Astrocyte (in vitro differentiated cells and primary cell): ENCODE measurements at regions not wholly inside any gene's neighbourhood (a gene's known extent, or its start where the extent isn't known, plus 50 kb on each side); places are given as distances from the start of the nearest gene placed in this dataset.

Source experiments
- DNase-seq: peaks from one replicate; pipeline ENCODE4 v3.0.0-alpha.2; 2010; ENCODE audit warnings: low read depth
- FAIRE-seq: peaks from 2 replicates; lab custom pipeline; 2011; peaks lifted over from hg19 to GRCh38; lab: Jason Lieb, UNC
- H2AFZ ChIP-seq: 2 replicates; pipeline ENCODE4 v1.6.0; 2012; ENCODE audit warnings: low read depth, low read length, inconsistent platforms
- H3K27ac ChIP-seq: 2 replicates; pipeline ENCODE4 v1.5.1; 2011; ENCODE audit warnings: low read depth, low read length, inconsistent platforms
- H3K27me3 ChIP-seq: 2 replicates; pipeline ENCODE4 v1.6.0; 2011; ENCODE audit warnings: low read length, inconsistent platforms; ENCODE audit not compliant: insufficient read depth
- H3K36me3 ChIP-seq: 2 replicates; pipeline ENCODE4 v1.5.1; 2011; ENCODE audit warnings: low read length, inconsistent platforms; ENCODE audit not compliant: insufficient read depth
- H3K4me1 ChIP-seq: 2 replicates; pipeline ENCODE4 v1.5.1; 2011; ENCODE audit warnings: low read length, inconsistent platforms; ENCODE audit not compliant: insufficient read depth
- H3K4me2 ChIP-seq: 2 replicates; pipeline ENCODE4 v1.6.0; 2012; ENCODE audit warnings: low read length, inconsistent platforms
- H3K4me3 ChIP-seq: 2 replicates; pipeline ENCODE4 v1.5.1; 2011; ENCODE audit warnings: low read depth, mild to moderate bottlenecking, low read length, inconsistent platforms; ENCODE audit not compliant: insufficient read depth
- H3K79me2 ChIP-seq: 2 replicates; pipeline ENCODE4 v1.6.0; 2012; ENCODE audit warnings: mild to moderate bottlenecking, low read length, inconsistent platforms; ENCODE audit not compliant: insufficient read depth
- H3K9ac ChIP-seq: 2 replicates; pipeline ENCODE4 v1.6.0; 2012; ENCODE audit warnings: mild to moderate bottlenecking, low read length, inconsistent platforms
- H3K9me3 ChIP-seq: 2 replicates; pipeline ENCODE4 v1.5.1; 2012; ENCODE audit warnings: low read depth, mild to moderate bottlenecking, low read length, inconsistent platforms; ENCODE audit not compliant: insufficient read depth
- H4K20me1 ChIP-seq: 2 replicates; pipeline ENCODE4 v1.6.0; 2012; ENCODE audit warnings: low read length, inconsistent platforms; ENCODE audit not compliant: insufficient read depth
- H3K27ac Mint-ChIP-seq: one replicate; pipeline ENCODE4 v1.8.0; 2021; ENCODE audit warnings: mild to moderate bottlenecking, mixed read lengths; ENCODE audit not compliant: unreplicated experiment
- H3K27me3 Mint-ChIP-seq: one replicate; pipeline ENCODE4 v1.8.0; 2021; ENCODE audit warnings: low read depth, mixed read lengths; ENCODE audit not compliant: unreplicated experiment
- H3K36me3 Mint-ChIP-seq: one replicate; pipeline ENCODE4 v1.8.0; 2021; ENCODE audit warnings: low read depth, mixed read lengths; ENCODE audit not compliant: unreplicated experiment
- H3K4me1 Mint-ChIP-seq: one replicate; pipeline ENCODE4 v1.8.0; 2021; ENCODE audit warnings: low read depth, mixed read lengths; ENCODE audit not compliant: unreplicated experiment
- H3K4me3 Mint-ChIP-seq: one replicate; pipeline ENCODE4 v1.8.0; 2021; ENCODE audit warnings: mild to moderate bottlenecking, moderate library complexity, mixed read lengths; ENCODE audit not compliant: unreplicated experiment
- H3K9me3 Mint-ChIP-seq: one replicate; pipeline ENCODE4 v1.8.0; 2021; ENCODE audit warnings: mild to moderate bottlenecking, mixed read lengths; ENCODE audit not compliant: unreplicated experiment
- EZH2 ChIP-seq: IDR thresholded peaks from 2 replicates; pipeline ENCODE4 v1.6.1; 2012; ENCODE audit warnings: mild to moderate bottlenecking, low read length, inconsistent platforms; ENCODE audit not compliant: insufficient read depth
- TF ChIP-seq, protein P1 (sequence below): IDR thresholded peaks from 2 replicates; pipeline ENCODE4 v1.5.1; 2011; ENCODE audit warnings: low read depth, mild to moderate bottlenecking, inconsistent platforms, low read length, moderate library complexity; ENCODE audit not compliant: insufficient read depth

DNA sequence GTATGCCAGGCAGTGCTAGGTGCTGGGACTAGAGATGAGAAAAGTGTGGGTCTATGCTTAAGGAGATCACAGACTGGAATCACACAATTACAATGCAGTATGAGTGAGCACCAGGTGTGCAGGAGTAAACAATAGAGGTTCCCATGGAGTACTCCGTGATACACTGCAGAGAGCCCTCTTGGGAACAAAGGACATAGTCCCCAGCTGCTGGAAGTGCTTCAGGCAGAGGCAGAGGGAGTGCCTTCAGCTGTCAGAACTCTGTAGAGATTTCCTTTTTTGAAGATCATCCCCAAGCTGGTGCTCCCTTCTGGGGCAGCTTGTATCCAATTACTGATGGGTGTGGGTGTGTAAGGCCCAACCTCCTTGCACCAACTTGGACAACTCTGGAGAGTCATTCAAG is 143.5 kb upstream of the PLET1 start:
- no peak overlapping the region for H2AFZ ChIP-seq
- H3K9ac ChIP-seq: no peak overlapping the region
- no peaks in the 10 kb centered on the region for H3K36me3 ChIP-seq
- Mint-ChIP-seq H3K27ac (no peak overlapping the region), H3K36me3 (no peaks in the 10 kb centered on the region), H3K4me1 (no peaks in the 10 kb centered on the region), H3K9me3 (no peaks in the 10 kb centered on the region), H3K27me3 (peaks cover 15% of the 10 kb centered on the region), H3K4me3 (no peak overlapping the region)
- H3K4me2 ChIP-seq: no peak overlapping the region
- H4K20me1 ChIP-seq: no peaks in the 10 kb centered on the region
- no peaks in the 10 kb centered on the region for H3K9me3 ChIP-seq
- H3K27ac ChIP-seq: no peak overlapping the region
- peaks cover 5% of the 10 kb centered on the region for H3K27me3 ChIP-seq
- no peaks in the 10 kb centered on the region for H3K4me1 ChIP-seq
- H3K79me2 ChIP-seq: no peaks in the 10 kb centered on the region
- no peak for FAIRE-seq
- no peak overlapping the region for H3K4me3 ChIP-seq
- no peak for TF ChIP-seq EZH2
- TF ChIP-seq, protein P1, sequence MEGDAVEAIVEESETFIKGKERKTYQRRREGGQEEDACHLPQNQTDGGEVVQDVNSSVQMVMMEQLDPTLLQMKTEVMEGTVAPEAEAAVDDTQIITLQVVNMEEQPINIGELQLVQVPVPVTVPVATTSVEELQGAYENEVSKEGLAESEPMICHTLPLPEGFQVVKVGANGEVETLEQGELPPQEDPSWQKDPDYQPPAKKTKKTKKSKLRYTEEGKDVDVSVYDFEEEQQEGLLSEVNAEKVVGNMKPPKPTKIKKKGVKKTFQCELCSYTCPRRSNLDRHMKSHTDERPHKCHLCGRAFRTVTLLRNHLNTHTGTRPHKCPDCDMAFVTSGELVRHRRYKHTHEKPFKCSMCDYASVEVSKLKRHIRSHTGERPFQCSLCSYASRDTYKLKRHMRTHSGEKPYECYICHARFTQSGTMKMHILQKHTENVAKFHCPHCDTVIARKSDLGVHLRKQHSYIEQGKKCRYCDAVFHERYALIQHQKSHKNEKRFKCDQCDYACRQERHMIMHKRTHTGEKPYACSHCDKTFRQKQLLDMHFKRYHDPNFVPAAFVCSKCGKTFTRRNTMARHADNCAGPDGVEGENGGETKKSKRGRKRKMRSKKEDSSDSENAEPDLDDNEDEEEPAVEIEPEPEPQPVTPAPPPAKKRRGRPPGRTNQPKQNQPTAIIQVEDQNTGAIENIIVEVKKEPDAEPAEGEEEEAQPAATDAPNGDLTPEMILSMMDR: no peak
- DNase-seq: no peak

DNA sequence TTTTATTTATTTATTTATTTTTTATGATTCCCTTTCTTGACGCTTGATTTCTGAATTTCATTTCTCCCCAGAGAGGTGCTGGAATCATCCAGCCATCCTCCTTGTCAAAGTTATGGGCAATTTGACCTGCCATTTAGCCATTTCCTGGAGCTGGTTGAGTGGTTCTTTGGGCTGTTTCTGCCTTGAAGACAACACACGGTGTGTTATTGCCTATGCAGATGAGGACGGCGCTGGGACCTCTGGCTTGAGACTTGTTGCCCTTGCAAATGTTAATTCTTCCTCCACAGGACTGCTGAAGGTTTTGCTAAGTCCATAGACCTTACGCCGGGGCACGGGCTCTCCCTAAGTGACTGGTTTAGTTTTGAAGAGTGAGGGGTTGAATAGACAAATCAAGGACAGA is 147.9 kb upstream of the PLET1 start:
- no peaks in the 10 kb centered on the region for H3K36me3 ChIP-seq
- no peak overlapping the region for H3K27ac Mint-ChIP-seq
- no peak overlapping the region for H3K4me2 ChIP-seq
- FAIRE-seq (no peak), DNase-seq (no peak)
- no peak overlapping the region for H3K4me3 ChIP-seq
- H2AFZ ChIP-seq: no peak overlapping the region
- H3K4me1 ChIP-seq: no peaks in the 10 kb centered on the region
- no peaks in the 10 kb centered on the region for H3K9me3 ChIP-seq
- peaks cover 5% of the 10 kb centered on the region for H3K27me3 ChIP-seq
- H3K27me3 Mint-ChIP-seq: peaks cover 9% of the 10 kb centered on the region
- H3K36me3 Mint-ChIP-seq: no peaks in the 10 kb centered on the region
- H3K4me3 Mint-ChIP-seq: no peak overlapping the region
- H3K4me1 Mint-ChIP-seq: no peaks in the 10 kb centered on the region
- no peaks in the 10 kb centered on the region for H4K20me1 ChIP-seq
- no peak overlapping the region for H3K27ac ChIP-seq
- H3K9ac ChIP-seq: no peak overlapping the region
- TF ChIP-seq EZH2: no peak
- TF ChIP-seq, protein P1: no peak
- H3K79me2 ChIP-seq: no peaks in the 10 kb centered on the region
- H3K9me3 Mint-ChIP-seq: no peaks in the 10 kb centered on the region

DNA sequence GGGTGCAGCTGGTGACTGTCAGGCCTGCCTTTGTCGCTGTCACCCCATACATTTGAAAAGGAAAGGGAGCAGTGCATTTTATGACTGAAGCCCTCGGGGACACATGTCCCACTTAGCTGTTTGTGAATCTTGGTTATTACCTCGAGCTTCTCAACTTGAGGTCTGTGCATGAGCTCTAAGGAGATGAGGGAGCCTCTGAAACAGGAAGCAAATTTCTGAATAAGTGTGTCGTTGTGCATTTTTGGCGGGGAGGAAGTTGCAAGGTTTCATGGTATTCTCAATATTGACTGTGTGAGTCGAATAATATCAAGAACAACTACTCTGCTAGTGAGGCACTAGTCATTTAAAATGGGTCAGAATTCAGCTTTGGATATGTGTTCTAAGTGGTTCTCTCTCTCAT is 149.7 kb upstream of the PLET1 start:
- no peak overlapping the region for H2AFZ ChIP-seq
- H3K4me1 Mint-ChIP-seq: no peaks in the 10 kb centered on the region
- H3K27ac ChIP-seq: no peak overlapping the region
- H3K4me3 Mint-ChIP-seq: no peak overlapping the region
- no peak overlapping the region for H3K4me2 ChIP-seq
- H3K4me3 ChIP-seq: no peak overlapping the region
- no peaks in the 10 kb centered on the region for H3K79me2 ChIP-seq
- no peaks in the 10 kb centered on the region for H4K20me1 ChIP-seq
- H3K9ac ChIP-seq: no peak overlapping the region
- H3K27ac Mint-ChIP-seq: no peak overlapping the region
- DNase-seq (no peak), FAIRE-seq (no peak)
- H3K36me3 ChIP-seq: no peaks in the 10 kb centered on the region
- H3K27me3 ChIP-seq: peaks cover 5% of the 10 kb centered on the region
- H3K27me3 Mint-ChIP-seq: peaks cover 9% of the 10 kb centered on the region
- H3K36me3 Mint-ChIP-seq: no peaks in the 10 kb centered on the region
- no peak for TF ChIP-seq EZH2
- TF ChIP-seq, protein P1: no peak
- no peaks in the 10 kb centered on the region for H3K9me3 ChIP-seq
- H3K4me1 ChIP-seq: no peaks in the 10 kb centered on the region
- H3K9me3 Mint-ChIP-seq: no peaks in the 10 kb centered on the region
